ENCODE measurements at regions not wholly inside any gene's neighbourhood (a gene's known extent, or its start where the extent isn't known, plus 50 kb on each side); places are given as distances from the start of the nearest gene placed in this dataset.
"Not testable (repeated sequence)": the region's sequence is repeated elsewhere in the genome, so short reads cannot be mapped to it uniquely, and the experiment has no call there.

- H3K27me3 ChIP-seq: no peaks in the 10 kb centered on the region
- no peaks in the 10 kb centered on the region for H3K9me3 ChIP-seq
Measured at GRCh38 chr18:66966171-66966570, 362.3 kb upstream of the CDH19 start.

DNA sequence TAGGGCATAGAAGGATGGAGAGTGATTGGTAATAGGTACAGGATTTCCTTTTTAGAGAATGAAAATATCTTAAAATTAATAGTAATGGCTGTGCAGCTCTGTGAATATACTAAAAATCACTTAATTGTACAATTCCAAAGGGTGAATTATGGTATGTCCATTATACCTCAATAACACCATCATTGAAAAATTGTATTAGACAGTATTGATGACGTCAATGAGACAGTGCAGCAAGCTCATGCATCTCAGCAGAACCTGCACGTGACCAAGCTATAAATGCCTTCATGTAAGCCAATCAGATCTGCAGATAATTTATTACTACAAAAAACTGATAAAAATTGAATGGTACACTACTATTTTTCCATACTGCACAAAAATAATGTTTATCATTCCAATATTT lies 354.4 kb upstream of the CDH19 start:
- H4K20me1 ChIP-seq: no peaks in the 10 kb centered on the region
- H3K27ac ChIP-seq: no peak overlapping the region
- H3K9me3 ChIP-seq: no peaks in the 10 kb centered on the region
- no peaks in the 10 kb centered on the region for H3K36me3 ChIP-seq
- no peak for TF ChIP-seq Cebpa-rat (IDR thresholded peaks at IDR 0.05)
- no peaks in the 10 kb centered on the region for H3K4me1 ChIP-seq
- H3K27me3 ChIP-seq: no peaks in the 10 kb centered on the region
- H3K4me2 ChIP-seq: no peak overlapping the region
- H3K9ac ChIP-seq: no peak overlapping the region
- H3K4me3 ChIP-seq: no peak overlapping the region

More at GRCh38 chr18:66966171-66966570, 362.3 kb upstream of the CDH19 start:
- Histone ChIP-seq H3K9ac (no peak overlapping the region), H3K4me3 (no peak overlapping the region), H3K27ac (no peak overlapping the region), H3K36me3 (no peaks in the 10 kb centered on the region), H3K4me2 (no peak overlapping the region), H4K20me1 (no peaks in the 10 kb centered on the region), H3K4me1 (no peaks in the 10 kb centered on the region)
- TF ChIP-seq Cebpa-rat (IDR thresholded peaks at IDR 0.05): no peak

- H3K9ac ChIP-seq: no peak overlapping the region
- H3K36me3 ChIP-seq: no peaks in the 10 kb centered on the region
- H3K27ac ChIP-seq: no peak overlapping the region
- peaks cover 9% of the 10 kb centered on the region; the same call in 1 of the 2 replicates for H3K4me1 ChIP-seq
- H4K20me1 ChIP-seq: no peaks in the 10 kb centered on the region
- H3K4me2 ChIP-seq: no peak overlapping the region
- H3K9me3 ChIP-seq: 0 out of 2 replicates have a peak, but pooled peaks cover 8% of the 10 kb centered on the region
- no peak for TF ChIP-seq Cebpa-rat (IDR thresholded peaks at IDR 0.05)
- no peak overlapping the region for H3K4me3 ChIP-seq
- no peaks in the 10 kb centered on the region for H3K27me3 ChIP-seq
Measured at GRCh38 chr18:66951750-66952149, 347.9 kb upstream of the CDH19 start.

DNA sequence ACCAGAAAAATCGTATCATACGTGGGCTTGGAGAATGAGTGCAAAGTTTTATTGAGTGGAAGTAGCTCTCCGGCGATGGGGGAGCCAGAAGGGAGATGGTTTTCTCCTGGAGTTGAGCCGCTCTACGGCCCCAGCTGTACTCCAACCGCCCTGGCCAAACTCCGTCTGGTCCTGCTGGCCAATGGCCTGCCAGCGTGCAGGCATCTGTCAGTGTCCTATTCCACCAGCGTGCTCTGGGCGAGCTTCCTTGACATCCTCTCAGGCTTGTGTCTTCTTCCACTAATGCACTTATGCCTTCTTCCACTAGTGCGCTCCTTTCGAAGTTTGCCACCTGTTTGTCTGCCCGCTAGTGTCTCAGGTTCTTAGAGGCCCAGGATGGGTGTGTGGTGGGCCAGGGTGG lies 345.5 kb upstream of the CDH19 start:
- Histone ChIP-seq H3K4me3 (no peak overlapping the region), H3K27me3 (no peaks in the 10 kb centered on the region), H3K4me1 (peaks cover 9% of the 10 kb centered on the region; the same call in 1 of the 2 replicates), H3K9ac (no peak overlapping the region), H3K36me3 (no peaks in the 10 kb centered on the region), H3K27ac (no peak overlapping the region), H3K9me3 (0 out of 2 replicates have a peak, but pooled peaks cover 8% of the 10 kb centered on the region), H3K4me2 (no peak overlapping the region), H4K20me1 (no peaks in the 10 kb centered on the region)
- TF ChIP-seq Cebpa-rat (IDR thresholded peaks at IDR 0.05): no peak

GRCh38 chr18:66937546-66937945 lies 333.7 kb upstream of the CDH19 start:
- H3K9me3 ChIP-seq: peaks cover 13% of the 10 kb centered on the region
- no peak overlapping the region for H3K9ac ChIP-seq
- no peaks in the 10 kb centered on the region for H3K4me1 ChIP-seq
- H3K27ac ChIP-seq: no peak overlapping the region
- no peaks in the 10 kb centered on the region for H3K27me3 ChIP-seq
- no peaks in the 10 kb centered on the region for H4K20me1 ChIP-seq
- no peak overlapping the region for H3K4me3 ChIP-seq
- TF ChIP-seq Cebpa-rat (IDR thresholded peaks at IDR 0.05): no peak
- no peaks in the 10 kb centered on the region for H3K36me3 ChIP-seq
- H3K4me2 ChIP-seq: no peak overlapping the region

- no peak overlapping the region for H3K9ac ChIP-seq
Measured at GRCh38 chr18:66931010-66931409, 327.1 kb upstream of the CDH19 start.

GRCh38 chr18:66916834-66917233 lies 312.9 kb upstream of the CDH19 start:
- Histone ChIP-seq H3K4me3 (no peak overlapping the region), H3K9ac (no peak overlapping the region), H3K9me3 (no peaks in the 10 kb centered on the region), H4K20me1 (no peaks in the 10 kb centered on the region), H3K27ac (no peak overlapping the region), H3K36me3 (no peaks in the 10 kb centered on the region), H3K4me1 (no peaks in the 10 kb centered on the region), H3K4me2 (no peak overlapping the region), H3K27me3 (no peaks in the 10 kb centered on the region)
- no peak for TF ChIP-seq Cebpa-rat (IDR thresholded peaks at IDR 0.05)

More at GRCh38 chr18:66931010-66931409, 327.1 kb upstream of the CDH19 start:
- no peaks in the 10 kb centered on the region for H3K27me3 ChIP-seq
- no peak for TF ChIP-seq Cebpa-rat (IDR thresholded peaks at IDR 0.05)
- H3K4me2 ChIP-seq: no peak overlapping the region
- H3K9me3 ChIP-seq: no peaks in the 10 kb centered on the region
- no peaks in the 10 kb centered on the region for H3K4me1 ChIP-seq
- no peak overlapping the region for H3K4me3 ChIP-seq
- H3K27ac ChIP-seq: no peak overlapping the region
- no peaks in the 10 kb centered on the region for H4K20me1 ChIP-seq
- H3K36me3 ChIP-seq: no peaks in the 10 kb centered on the region

DNA sequence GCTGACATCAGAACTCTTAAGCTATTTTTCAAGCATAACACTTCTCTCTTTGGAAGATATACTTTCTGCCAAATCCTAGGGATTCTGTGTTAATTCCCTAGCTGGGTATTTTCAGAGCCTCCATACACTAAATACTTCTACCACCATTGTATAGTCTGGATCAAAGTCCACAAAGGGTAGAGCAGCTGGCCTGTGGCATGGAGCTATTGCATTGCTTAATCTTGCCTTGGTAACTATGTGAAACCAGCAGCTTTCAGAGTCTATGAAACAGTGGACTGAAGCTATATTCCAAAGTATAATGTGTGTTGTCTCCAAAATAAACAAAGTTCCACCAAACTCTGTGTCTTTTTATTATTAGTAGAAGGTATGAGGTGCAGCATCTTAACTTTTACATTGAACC lies 296.9 kb upstream of the CDH19 start:
- no peaks in the 10 kb centered on the region for H4K20me1 ChIP-seq
- no peaks in the 10 kb centered on the region for H3K4me1 ChIP-seq
- H3K4me2 ChIP-seq: no peak overlapping the region
- TF ChIP-seq Cebpa-rat (IDR thresholded peaks at IDR 0.05): no peak
- H3K9me3 ChIP-seq: no peaks in the 10 kb centered on the region
- no peaks in the 10 kb centered on the region for H3K27me3 ChIP-seq
- H3K36me3 ChIP-seq: no peaks in the 10 kb centered on the region
- H3K4me3 ChIP-seq: no peak overlapping the region
- H3K9ac ChIP-seq: no peak overlapping the region
- no peak overlapping the region for H3K27ac ChIP-seq

DNA sequence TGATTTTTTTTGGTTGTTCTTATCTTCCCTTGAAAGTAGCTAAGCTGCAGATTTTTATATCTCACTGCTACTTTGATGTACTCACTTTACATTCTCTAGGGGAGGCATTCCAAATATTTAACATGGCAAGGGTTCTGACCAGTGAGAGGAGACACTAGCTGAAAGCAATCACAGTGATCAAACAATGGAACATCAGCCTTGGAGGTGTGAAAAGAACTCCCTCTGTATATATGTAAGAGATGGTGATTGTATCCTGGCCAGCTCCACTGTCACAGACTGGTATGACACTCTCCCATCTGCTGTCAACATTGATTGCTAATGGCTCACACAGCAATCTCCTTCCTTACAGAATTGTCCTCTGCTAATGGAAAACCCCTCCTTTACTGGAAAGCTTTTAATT lies 291.7 kb upstream of the CDH19 start:
- Histone ChIP-seq H3K9ac (no peak overlapping the region), H3K4me2 (no peak overlapping the region), H3K36me3 (no peaks in the 10 kb centered on the region), H3K4me1 (no peaks in the 10 kb centered on the region), H4K20me1 (no peaks in the 10 kb centered on the region), H3K4me3 (no peak overlapping the region), H3K9me3 (no peaks in the 10 kb centered on the region), H3K27me3 (no peaks in the 10 kb centered on the region), H3K27ac (no peak overlapping the region)
- TF ChIP-seq Cebpa-rat (IDR thresholded peaks at IDR 0.05): no peak

- H3K4me3 ChIP-seq: no peak overlapping the region
- H3K4me1 ChIP-seq: no peaks in the 10 kb centered on the region
- no peaks in the 10 kb centered on the region for H3K9me3 ChIP-seq
- H4K20me1 ChIP-seq: no peaks in the 10 kb centered on the region
- H3K27me3 ChIP-seq: no peaks in the 10 kb centered on the region
- no peak overlapping the region for H3K27ac ChIP-seq
- H3K36me3 ChIP-seq: no peaks in the 10 kb centered on the region
- H3K9ac ChIP-seq: no peak overlapping the region
- no peak overlapping the region for H3K4me2 ChIP-seq
- TF ChIP-seq Cebpa-rat (IDR thresholded peaks at IDR 0.05): no peak
Measured at GRCh38 chr18:66894851-66895250, 291.0 kb upstream of the CDH19 start.

DNA sequence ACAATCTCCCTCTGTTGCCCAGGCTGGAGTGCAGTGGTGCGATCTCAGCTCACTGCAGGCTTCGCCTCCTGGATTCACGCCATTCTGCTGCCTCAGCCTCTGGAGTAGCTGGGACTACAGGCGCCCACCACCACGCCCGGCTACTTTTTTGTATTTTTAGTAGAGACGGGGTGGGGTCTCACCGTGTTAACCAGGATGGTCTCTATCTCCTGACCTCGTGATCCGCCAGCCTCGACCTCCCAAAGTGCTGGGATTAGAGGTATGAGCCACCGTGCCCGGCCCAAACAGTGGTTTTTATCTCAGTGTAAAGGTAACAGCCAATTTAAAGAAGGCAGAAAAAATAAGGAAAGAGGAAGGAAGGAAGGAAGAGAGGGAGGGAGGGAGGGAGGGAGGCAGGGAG lies 288.5 kb upstream of the CDH19 start:
- H3K4me3 ChIP-seq, H3K9me3 ChIP-seq, H3K4me2 ChIP-seq, H3K27ac ChIP-seq, H4K20me1 ChIP-seq, H3K4me1 ChIP-seq, H3K9ac ChIP-seq, H3K27me3 ChIP-seq, H3K36me3 ChIP-seq: not testable (repeated sequence)
